Inflammatory macrophage (primary cell): ENCODE measurements at regions not wholly inside any gene's neighbourhood (a gene's known extent, or its start where the extent isn't known, plus 50 kb on each side); places are given as distances from the start of the nearest gene placed in this dataset.
"Not testable (repeated sequence)": the region's sequence is repeated elsewhere in the genome, so short reads cannot be mapped to it uniquely, and the experiment has no call there.

ENCODE experiments used
- DNase-seq, 2 donors: peaks; one replicate each; pipeline ENCODE4 v3.0.0-alpha.2; 2020 to 2022

GRCh38 chr18:71336576-71337210 is 1047.8 kb downstream of the SOCS6 start:
- DNase-seq, result no peak

GRCh38 chr18:71329563-71329962 is 1040.7 kb downstream of the SOCS6 start:
- DNase-seq, result no peak

- no peak for DNase-seq
These were observed 1040.3 kb downstream of the SOCS6 start for GRCh38 chr18:71329114-71329513.

- no peak for DNase-seq
These were observed 1039.0 kb downstream of the SOCS6 start for GRCh38 chr18:71327850-71328249.

- no peak for DNase-seq
These were observed 1038.6 kb downstream of the SOCS6 start for GRCh38 chr18:71327441-71327840.

GRCh38 chr18:71326826-71327225 is 1038.0 kb downstream of the SOCS6 start:
- no peak for DNase-seq

- DNase-seq, result no peak
These were observed 1035.5 kb downstream of the SOCS6 start for GRCh38 chr18:71324356-71324755.

GRCh38 chr18:71322201-71322600 is 1033.4 kb downstream of the SOCS6 start:
- DNase-seq, result no peak

GRCh38 chr18:71321319-71321718 is 1032.5 kb downstream of the SOCS6 start:
- DNase-seq, result no peak

- no peak for DNase-seq
These were observed 1016.0 kb downstream of the SOCS6 start for GRCh38 chr18:71304856-71305255.

- DNase-seq, result not testable (repeated sequence)
These were observed 1014.9 kb downstream of the SOCS6 start for GRCh38 chr18:71303743-71304142.

- no peak for DNase-seq
These were observed 1012.8 kb downstream of the SOCS6 start for GRCh38 chr18:71301596-71301995.

- DNase-seq, result not testable (repeated sequence)
These were observed 1005.4 kb downstream of the SOCS6 start for GRCh38 chr18:71294201-71294600.

- DNase-seq, result no peak
These were observed 1004.5 kb downstream of the SOCS6 start for GRCh38 chr18:71293322-71293721.

GRCh38 chr18:71287268-71287667 is 998.4 kb downstream of the SOCS6 start:
- DNase-seq, result no peak

- no peak for DNase-seq
These were observed 963.6 kb downstream of the SOCS6 start for GRCh38 chr18:71252351-71252865.

- DNase-seq, result no peak
These were observed 961.3 kb downstream of the SOCS6 start for GRCh38 chr18:71250191-71250590.

GRCh38 chr18:71249791-71250190 is 960.9 kb downstream of the SOCS6 start:
- no peak for DNase-seq

GRCh38 chr18:71242981-71243380 is 954.1 kb downstream of the SOCS6 start:
- no peak for DNase-seq

- no peak for DNase-seq
These were observed 950.3 kb downstream of the SOCS6 start for GRCh38 chr18:71238974-71239624.

- no peak for DNase-seq
These were observed 948.8 kb downstream of the SOCS6 start for GRCh38 chr18:71237641-71238040.

GRCh38 chr18:71233177-71233576 is 944.3 kb downstream of the SOCS6 start:
- no peak for DNase-seq

GRCh38 chr18:71223486-71223885 is 934.6 kb downstream of the SOCS6 start:
- no peak for DNase-seq

- DNase-seq, result no peak
These were observed 932.6 kb downstream of the SOCS6 start for GRCh38 chr18:71221405-71221804.
